ENCODE measurements at regions not wholly inside any gene's neighbourhood (a gene's known extent, or its start where the extent isn't known, plus 50 kb on each side); places are given as distances from the start of the nearest gene placed in this dataset.

GRCh38 chr4:45399116-45399515 lies 672.8 kb upstream of the GNPDA2 start:
- TF ChIP-seq EZH2phosphoT487 (IDR thresholded peaks at IDR 0.05; ENCODE audit: borderline replicate concordance, low read length) = no peak
- no peak for TF ChIP-seq CTCF (IDR thresholded peaks at IDR 0.05; ENCODE audit: low read depth, low read length, poor library complexity, severe bottlenecking)
- Histone ChIP-seq H3K9me2 (replicated peaks; ENCODE audit: control insufficient read depth, low read length) (no peaks in the 10 kb centered on the region), H3K9me3 (ENCODE audit: control insufficient read depth, insufficient read depth, low read length) (no peaks in the 10 kb centered on the region; the same call in 1 of the 2 replicates), H3K79me2 (ENCODE audit: control insufficient read depth, low read length) (no peaks in the 10 kb centered on the region), H3K4me3 (ENCODE audit: low read length) (no peak overlapping the region), H3K27me3 (ENCODE audit: control insufficient read depth, low read length) (no peaks in the 10 kb centered on the region), H3K4me2 (ENCODE audit: low read length) (no peak overlapping the region), H3F3A (ENCODE audit: control insufficient read depth, insufficient read depth) (no peaks in the 10 kb centered on the region), H4K20me1 (ENCODE audit: control insufficient read depth, insufficient read depth, low read depth, low read length) (no peaks in the 10 kb centered on the region), H3K4me1 (ENCODE audit: control insufficient read depth, low read length) (no peaks in the 10 kb centered on the region), H3K27ac (ENCODE audit: low read depth, low read length) (no peak overlapping the region), H3K36me3 (ENCODE audit: control insufficient read depth, low read length) (no peaks in the 10 kb centered on the region)

- Histone ChIP-seq H3K27ac (ENCODE audit: low read depth, low read length) (no peak overlapping the region), H3K4me3 (ENCODE audit: low read length) (no peak overlapping the region), H3K9me2 (replicated peaks; ENCODE audit: control insufficient read depth, low read length) (no peaks in the 10 kb centered on the region), H3F3A (ENCODE audit: control insufficient read depth, insufficient read depth) (no peaks in the 10 kb centered on the region), H3K4me1 (ENCODE audit: control insufficient read depth, low read length) (no peaks in the 10 kb centered on the region), H4K20me1 (ENCODE audit: control insufficient read depth, insufficient read depth, low read depth, low read length) (no peaks in the 10 kb centered on the region), H3K36me3 (ENCODE audit: control insufficient read depth, low read length) (no peaks in the 10 kb centered on the region), H3K27me3 (ENCODE audit: control insufficient read depth, low read length) (no peaks in the 10 kb centered on the region), H3K79me2 (ENCODE audit: control insufficient read depth, low read length) (no peaks in the 10 kb centered on the region), H3K9me3 (ENCODE audit: control insufficient read depth, insufficient read depth, low read length) (no peaks in the 10 kb centered on the region; the same call in 1 of the 2 replicates), H3K4me2 (ENCODE audit: low read length) (no peak overlapping the region)
- TF ChIP-seq EZH2phosphoT487 (IDR thresholded peaks at IDR 0.05; ENCODE audit: borderline replicate concordance, low read length) (no peak), CTCF (IDR thresholded peaks at IDR 0.05; ENCODE audit: low read depth, low read length, poor library complexity, severe bottlenecking) (no peak)
Observed at GRCh38 chr4:45385306-45385705, 659.0 kb upstream of the GNPDA2 start.

- Histone ChIP-seq H3K4me3 (ENCODE audit: low read length) (no peak overlapping the region), H3F3A (ENCODE audit: control insufficient read depth, insufficient read depth) (no peaks in the 10 kb centered on the region), H3K79me2 (ENCODE audit: control insufficient read depth, low read length) (no peaks in the 10 kb centered on the region), H3K9me3 (ENCODE audit: control insufficient read depth, insufficient read depth, low read length) (no peaks in the 10 kb centered on the region), H3K27ac (ENCODE audit: low read depth, low read length) (no peak overlapping the region), H3K27me3 (ENCODE audit: control insufficient read depth, low read length) (no peaks in the 10 kb centered on the region), H4K20me1 (ENCODE audit: control insufficient read depth, insufficient read depth, low read depth, low read length) (no peaks in the 10 kb centered on the region), H3K4me1 (ENCODE audit: control insufficient read depth, low read length) (no peaks in the 10 kb centered on the region), H3K9me2 (replicated peaks; ENCODE audit: control insufficient read depth, low read length) (no peaks in the 10 kb centered on the region; the same call in 1 of the 2 replicates), H3K36me3 (ENCODE audit: control insufficient read depth, low read length) (no peaks in the 10 kb centered on the region), H3K4me2 (ENCODE audit: low read length) (no peak overlapping the region)
- no peak for TF ChIP-seq CTCF (IDR thresholded peaks at IDR 0.05; ENCODE audit: low read depth, low read length, poor library complexity, severe bottlenecking)
- no peak for TF ChIP-seq EZH2phosphoT487 (IDR thresholded peaks at IDR 0.05; ENCODE audit: borderline replicate concordance, low read length)
Observed at GRCh38 chr4:45370408-45370807, 644.1 kb upstream of the GNPDA2 start.

Measured in DOHH2 (cell line).